Activated T-cell treated with anti-CD3 and anti-CD28 coated beads, Interleukin-2, amount 50 U/mL, for 1 hour (primary cell): ENCODE measurements at regions not wholly inside any gene's neighbourhood (a gene's known extent, or its start where the extent isn't known, plus 50 kb on each side); places are given as distances from the start of the nearest gene placed in this dataset.
"Not testable (repeated sequence)": the region's sequence is repeated elsewhere in the genome, so short reads cannot be mapped to it uniquely, and the experiment has no call there.

Experiments
- DNase-seq: peaks from one replicate; pipeline ENCODE4 v3.0.0-alpha.2; 2020

GRCh38 chr1:58936973-58937372 lies 153.1 kb upstream of the JUN start:
- no peak for DNase-seq

DNA sequence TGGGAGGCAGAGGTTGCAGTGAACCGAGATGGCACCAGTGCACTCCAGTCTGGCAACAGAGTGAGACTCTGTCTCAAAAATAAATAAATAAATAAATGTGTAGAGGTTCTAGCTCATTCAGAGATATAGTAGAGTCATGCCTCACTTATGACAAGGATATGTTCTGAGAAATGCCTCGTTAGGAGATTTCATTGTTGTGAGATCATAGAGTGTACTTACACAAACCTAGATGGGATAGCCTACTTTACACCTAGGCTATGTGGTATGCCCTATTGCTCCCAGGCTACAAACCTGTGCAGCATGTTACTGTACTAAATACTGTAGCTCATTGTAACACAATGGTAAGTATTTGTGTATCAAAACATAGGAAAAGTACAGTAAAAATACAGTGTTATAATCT lies 155.3 kb upstream of the JUN start:
- DNase-seq = no peak

DNA sequence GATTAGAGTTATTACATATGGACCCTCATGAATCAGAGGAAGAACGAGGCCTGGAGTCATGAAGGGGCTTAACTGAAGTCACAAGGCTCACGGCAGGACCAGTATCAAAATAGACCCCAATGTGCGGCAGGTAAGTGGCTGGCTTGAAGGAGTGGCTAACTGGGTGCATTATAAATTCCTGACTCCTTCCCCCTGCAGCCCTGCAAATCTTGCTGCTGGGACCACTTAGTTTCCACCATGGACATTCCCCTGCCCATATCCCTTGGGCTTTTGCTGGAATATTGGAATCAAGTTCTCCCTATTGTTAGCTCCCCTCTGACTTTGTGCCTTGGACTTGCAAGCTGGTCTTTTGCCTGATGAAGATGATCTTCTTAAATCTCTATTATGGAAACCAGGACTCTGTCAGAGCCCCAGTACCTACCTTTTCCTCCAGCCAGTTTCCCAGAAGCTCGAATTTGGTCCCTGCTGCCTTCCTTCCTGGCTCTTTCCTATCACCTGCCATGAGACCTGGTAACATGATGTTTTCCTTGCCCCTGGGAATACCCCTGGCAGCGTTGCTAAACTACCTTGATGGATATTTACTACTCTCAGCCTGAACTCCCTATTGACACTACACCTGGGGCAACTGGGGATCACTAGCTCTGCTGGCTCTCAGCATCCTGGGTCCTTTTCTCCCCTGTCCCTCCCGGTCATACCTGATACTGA lies 156.0 kb upstream of the JUN start:
- DNase-seq = no peak

GRCh38 chr1:58941471-58942289 lies 157.8 kb upstream of the JUN start:
- DNase-seq = peak; percentile 30

- DNase-seq = no peak
These were observed 158.9 kb upstream of the JUN start for GRCh38 chr1:58942759-58943191.

DNA sequence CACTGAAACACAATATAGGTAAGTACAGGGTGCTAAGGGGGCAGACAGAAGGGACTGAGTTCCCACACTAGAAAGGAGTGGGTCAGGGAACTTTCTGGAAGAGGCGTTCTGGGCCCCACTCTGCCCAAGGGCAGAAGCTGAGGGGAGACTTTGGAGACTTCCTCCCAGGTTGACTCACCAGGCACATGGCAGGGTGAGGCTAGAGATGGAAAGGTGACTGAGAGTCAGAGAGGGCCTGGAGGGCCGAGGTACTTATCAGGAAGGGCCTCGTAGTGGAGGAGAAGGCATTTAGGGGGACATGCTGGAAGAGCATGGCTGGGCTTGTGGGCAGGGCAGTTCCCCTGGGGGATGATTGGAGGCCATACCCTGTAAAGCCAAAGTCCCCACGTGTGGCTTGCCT lies 159.9 kb upstream of the JUN start:
- no peak for DNase-seq

GRCh38 chr1:58944439-58944838 lies 160.6 kb upstream of the JUN start:
- no peak for DNase-seq

DNA sequence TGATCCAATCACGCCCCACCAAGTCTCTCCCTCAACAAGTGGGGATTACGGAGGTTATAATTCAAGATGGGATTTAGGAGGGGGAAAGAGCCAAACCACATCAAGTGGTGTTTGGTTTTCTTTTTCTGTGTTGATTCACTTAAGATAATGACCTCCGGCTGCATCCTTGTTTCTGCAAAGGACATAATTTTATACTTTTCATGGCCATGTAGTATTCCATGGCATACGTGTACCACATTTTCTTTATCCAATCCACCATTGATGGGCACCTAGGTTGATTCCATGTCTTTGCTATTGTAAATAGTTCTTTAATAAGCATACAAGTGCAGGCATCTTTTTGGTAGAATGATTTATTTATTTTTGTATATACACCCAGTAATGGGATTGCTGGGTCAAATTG lies 162.5 kb upstream of the JUN start:
- no peak for DNase-seq

- no peak for DNase-seq
These were observed 164.8 kb upstream of the JUN start for GRCh38 chr1:58948671-58949070.

DNA sequence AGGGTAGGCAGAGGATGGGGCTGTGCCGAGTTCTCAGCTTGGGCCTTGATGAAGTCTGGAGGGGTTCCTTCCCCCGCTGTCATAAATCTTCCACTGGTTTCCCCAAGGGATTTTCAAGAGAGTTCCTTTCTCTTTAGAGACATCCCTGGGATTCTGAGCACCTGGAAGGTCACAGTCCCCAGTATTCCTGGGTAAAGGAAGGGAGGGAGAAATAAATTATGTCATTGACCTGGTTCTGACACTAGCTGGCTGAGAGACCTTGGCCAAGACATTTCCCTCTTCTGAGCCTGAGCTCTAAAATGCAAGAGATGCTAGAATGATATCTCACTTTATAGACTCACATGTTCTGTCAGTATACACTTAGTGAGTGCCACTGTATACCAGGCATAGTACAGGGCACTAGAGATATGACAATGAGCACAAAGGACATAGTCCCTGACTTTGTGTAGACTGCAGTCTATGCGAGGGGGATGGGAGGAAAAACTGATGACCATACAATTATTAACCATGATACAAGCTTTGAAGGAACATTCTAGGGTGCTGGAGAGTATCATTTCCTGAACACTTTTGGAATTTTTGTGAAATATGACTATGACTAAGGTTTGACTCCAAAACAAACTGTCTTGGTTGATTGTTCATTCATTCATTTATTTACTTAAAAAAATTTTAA lies 165.8 kb upstream of the JUN start:
- no peak for DNase-seq

DNA sequence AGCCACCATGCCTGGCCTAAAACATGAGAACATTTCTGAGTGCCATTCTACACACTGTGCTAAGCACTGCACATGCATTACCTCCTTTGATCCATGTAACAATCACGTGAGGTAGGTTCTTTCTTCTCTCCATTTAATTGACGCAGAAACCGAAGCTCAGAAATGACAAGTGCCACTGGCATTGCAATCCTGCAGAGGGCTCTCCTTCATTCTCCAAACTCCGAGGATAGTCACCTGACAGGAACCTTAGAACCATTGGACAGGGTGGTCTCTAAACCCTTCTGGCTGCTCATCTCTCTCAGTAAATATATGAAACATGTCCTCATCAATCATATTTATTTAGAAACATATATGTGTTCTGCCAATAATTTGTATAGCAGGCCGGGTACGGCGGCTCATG lies 167.1 kb upstream of the JUN start:
- DNase-seq = no peak

DNA sequence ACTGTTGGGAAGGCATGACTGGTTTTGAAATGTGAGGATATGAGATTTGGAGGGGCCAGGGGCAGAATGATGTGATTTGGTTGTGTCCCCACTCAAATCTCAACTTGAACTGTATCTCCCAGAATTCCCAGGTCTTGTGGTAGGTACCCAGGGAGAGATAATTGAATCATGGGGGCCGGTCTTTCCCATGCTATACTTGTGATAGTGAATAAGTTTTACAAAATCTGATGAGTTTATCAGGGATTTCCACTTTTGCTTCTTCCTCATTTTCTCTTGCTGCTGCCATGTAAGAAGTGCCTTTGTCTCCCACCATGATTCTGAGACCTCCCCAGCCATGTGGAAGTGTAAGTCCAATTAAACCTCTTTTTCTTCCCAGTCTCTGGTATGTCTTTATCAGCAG lies 170.1 kb upstream of the JUN start:
- DNase-seq = not testable (repeated sequence)

- not testable (repeated sequence) for DNase-seq
These were observed 179.4 kb upstream of the JUN start for GRCh38 chr1:58963287-58963686.

- no peak for DNase-seq
These were observed 180.6 kb upstream of the JUN start for GRCh38 chr1:58964428-58964827.

DNA sequence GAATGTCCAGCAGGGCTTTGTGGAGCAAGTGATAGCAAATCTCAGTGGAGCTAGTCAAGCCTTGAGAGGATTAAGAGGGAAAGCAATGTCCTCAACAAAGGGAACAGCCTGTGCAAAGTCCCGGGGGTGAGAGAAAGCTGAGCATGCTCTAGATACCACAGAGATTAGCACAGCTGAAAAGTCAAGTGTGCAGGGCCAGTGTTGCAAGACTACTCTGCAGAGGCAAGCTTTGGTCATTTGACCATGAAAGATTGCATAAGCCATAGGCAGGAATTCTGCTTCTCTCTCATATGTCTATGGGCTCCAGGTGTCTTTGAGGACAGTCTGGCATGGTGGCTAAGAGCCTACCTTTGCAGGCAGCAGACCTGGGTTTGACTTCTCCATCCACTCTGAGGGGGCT lies 181.0 kb upstream of the JUN start:
- DNase-seq = no peak

- DNase-seq = no peak
These were observed 182.5 kb upstream of the JUN start for GRCh38 chr1:58966103-58966916.

DNA sequence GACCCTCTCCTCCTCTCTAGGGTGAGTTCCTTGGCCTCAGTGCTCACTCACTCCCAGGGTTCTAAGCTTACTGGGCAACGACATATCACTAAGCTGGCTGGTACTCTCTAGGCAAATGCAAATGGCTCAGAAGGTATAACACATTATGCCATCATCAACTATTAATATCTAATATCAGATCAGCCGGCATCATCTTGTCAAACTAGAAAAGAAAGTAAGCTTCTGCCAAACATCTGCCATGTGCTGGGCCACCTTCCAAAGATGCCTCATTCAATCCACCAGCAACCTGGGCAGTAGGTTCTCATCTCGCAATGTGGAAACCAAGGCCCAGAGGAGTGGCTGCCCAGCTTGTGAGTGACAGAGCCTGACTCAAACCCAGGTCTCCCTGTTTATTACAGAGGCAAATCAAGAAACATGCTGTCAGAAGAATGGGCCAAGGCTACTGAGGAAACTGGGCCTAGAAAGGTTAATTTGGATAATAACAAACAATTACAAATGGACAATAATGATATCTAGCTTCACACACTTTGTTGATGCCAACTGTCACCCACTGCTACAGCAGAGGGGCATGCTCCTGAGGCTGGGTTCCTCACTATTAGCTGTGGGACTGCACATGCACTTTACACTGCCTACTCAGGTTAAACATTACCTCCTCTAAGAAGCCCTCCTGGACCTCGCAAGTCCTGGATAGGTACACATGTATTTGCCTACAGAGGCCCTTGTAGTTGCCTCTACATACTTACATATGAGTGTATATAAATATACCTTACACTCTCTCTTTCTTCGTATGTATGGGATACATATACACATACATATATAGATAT lies 183.3 kb upstream of the JUN start:
- no peak for DNase-seq

- DNase-seq = no peak
These were observed 184.6 kb upstream of the JUN start for GRCh38 chr1:58968360-58968952.

GRCh38 chr1:58969176-58969575 lies 185.3 kb upstream of the JUN start:
- DNase-seq = not testable (repeated sequence)

DNA sequence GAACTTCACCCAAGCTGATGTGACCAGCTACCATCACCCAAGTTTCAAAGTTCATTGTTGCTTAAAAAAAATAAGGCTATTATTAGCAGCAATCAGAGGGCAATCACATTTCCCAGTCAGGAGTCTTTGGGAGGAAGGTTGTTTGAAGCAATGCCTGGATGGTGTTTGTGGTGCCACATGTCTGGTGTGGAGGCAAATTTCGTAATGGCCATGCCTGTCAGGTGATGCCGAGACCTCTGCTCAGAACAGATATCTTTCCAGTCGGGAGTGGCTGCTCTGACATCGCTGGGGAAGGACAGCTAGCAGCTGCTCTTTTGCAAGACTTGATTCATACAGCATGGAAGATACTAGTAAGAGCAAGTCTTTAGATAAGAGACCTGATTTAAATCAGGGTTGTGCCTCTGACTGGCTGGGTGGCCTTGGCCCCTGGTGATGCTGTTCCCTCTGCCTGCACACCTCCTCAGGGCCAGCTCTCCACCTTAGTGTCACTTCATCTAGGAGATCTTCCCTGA lies 187.8 kb upstream of the JUN start:
- no peak for DNase-seq

DNA sequence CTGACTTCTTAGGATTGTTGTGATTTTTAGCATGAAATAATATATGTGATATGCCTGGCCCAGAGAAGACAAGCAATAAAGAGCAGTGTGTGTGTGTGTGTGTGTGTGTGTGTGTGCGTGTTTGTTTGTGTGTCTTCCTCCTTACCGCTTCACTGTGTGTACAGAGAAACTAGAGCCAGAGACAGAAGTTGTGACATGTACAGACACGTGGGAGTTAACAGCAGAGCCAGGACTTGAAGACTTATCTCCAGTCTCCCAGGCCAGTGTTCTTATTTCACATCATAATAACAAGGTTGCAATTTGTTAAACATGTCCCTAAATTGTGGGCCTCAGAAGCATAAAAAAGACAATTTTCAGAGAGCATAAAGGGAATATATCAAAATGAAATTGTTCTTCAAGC lies 192.0 kb upstream of the JUN start:
- DNase-seq = no peak
